Fibroblast of skin of back (primary cell): ENCODE measurements at regions not wholly inside any gene's neighbourhood (a gene's known extent, or its start where the extent isn't known, plus 50 kb on each side); places are given as distances from the start of the nearest gene placed in this dataset.

Experiments used
- DNase-seq: peaks from one replicate; pipeline ENCODE4 v3.0.0-alpha.2; 2013

GRCh38 chr6:167515873-167516507 is 191.1 kb downstream of the TTLL2 start:
- no peak for DNase-seq

GRCh38 chr6:167517254-167517916 is 192.5 kb downstream of the TTLL2 start:
- no peak for DNase-seq

GRCh38 chr6:167523426-167523825 is 198.5 kb downstream of the TTLL2 start:
- DNase-seq = no peak

GRCh38 chr6:167524261-167525111 is 199.6 kb downstream of the TTLL2 start:
- DNase-seq = no peak

GRCh38 chr6:167525774-167526173 is 200.9 kb downstream of the TTLL2 start:
- no peak for DNase-seq

- DNase-seq = no peak
Measured at GRCh38 chr6:167526465-167527368, 201.8 kb downstream of the TTLL2 start.

GRCh38 chr6:167528239-167528638 is 203.4 kb downstream of the TTLL2 start:
- DNase-seq = no peak

- DNase-seq = no peak
Measured at GRCh38 chr6:167528976-167529375, 204.1 kb downstream of the TTLL2 start.

GRCh38 chr6:167529444-167530335 is 204.8 kb downstream of the TTLL2 start:
- DNase-seq = no peak

GRCh38 chr6:167530951-167531350 is 206.1 kb downstream of the TTLL2 start:
- DNase-seq = no peak

GRCh38 chr6:167532410-167533288 is 207.8 kb downstream of the TTLL2 start:
- no peak for DNase-seq

- DNase-seq = no peak
Measured at GRCh38 chr6:167533851-167534250, 209.0 kb downstream of the TTLL2 start.

GRCh38 chr6:167537816-167538215 is 212.9 kb downstream of the TTLL2 start:
- DNase-seq = no peak

- DNase-seq = no peak
Measured at GRCh38 chr6:167538746-167539145, 213.9 kb downstream of the TTLL2 start.

- DNase-seq = no peak
Measured at GRCh38 chr6:167540796-167541195, 215.9 kb downstream of the TTLL2 start.

- DNase-seq = no peak
Measured at GRCh38 chr6:167541544-167541943, 216.7 kb downstream of the TTLL2 start.

- DNase-seq = peak; percentile 70
Measured at GRCh38 chr6:167543602-167544497, 219.0 kb downstream of the TTLL2 start.

GRCh38 chr6:167546611-167547327 is 221.9 kb downstream of the TTLL2 start:
- no peak for DNase-seq

GRCh38 chr6:167547328-167547692 is 222.4 kb downstream of the TTLL2 start:
- DNase-seq = no peak
